Tibial nerve (tissue), 4 donors: ENCODE measurements at regions not wholly inside any gene's neighbourhood (a gene's known extent, or its start where the extent isn't known, plus 50 kb on each side); places are given as distances from the start of the nearest gene placed in this dataset.

Experiments used
- EP300 ChIP-seq, 2 donors: sonication (generic); formaldehyde crosslinking; IDR thresholded peaks; one replicate each; pipeline ENCODE4 v1.6.1; 2017; ENCODE audit warnings: antibody characterized with exemption in 2 of 2, mild to moderate bottlenecking in 1 of 2
- POLR2A ChIP-seq, 2 donors: fragments of 450-650 bp; IDR thresholded peaks; one replicate each; pipeline ENCODE4 v1.6.1; 2017; ENCODE audit warnings: antibody characterized with exemption in 2 of 2, mild to moderate bottlenecking in 2 of 2, moderate library complexity in 2 of 2
- TF ChIP-seq, protein P1 (sequence below), 5 experiments: fragments of 200-600 bp in 3 of 5; fragments of 450-650 bp in 2 of 5; sonication (generic) in 3 of 5; IDR thresholded peaks; one replicate each; pipeline ENCODE4 v1.5.1; 2016 to 2019; ENCODE audit warnings: antibody characterized with exemption in 5 of 5, mild to moderate bottlenecking in 3 of 5, moderate library complexity in 2 of 5

DNA sequence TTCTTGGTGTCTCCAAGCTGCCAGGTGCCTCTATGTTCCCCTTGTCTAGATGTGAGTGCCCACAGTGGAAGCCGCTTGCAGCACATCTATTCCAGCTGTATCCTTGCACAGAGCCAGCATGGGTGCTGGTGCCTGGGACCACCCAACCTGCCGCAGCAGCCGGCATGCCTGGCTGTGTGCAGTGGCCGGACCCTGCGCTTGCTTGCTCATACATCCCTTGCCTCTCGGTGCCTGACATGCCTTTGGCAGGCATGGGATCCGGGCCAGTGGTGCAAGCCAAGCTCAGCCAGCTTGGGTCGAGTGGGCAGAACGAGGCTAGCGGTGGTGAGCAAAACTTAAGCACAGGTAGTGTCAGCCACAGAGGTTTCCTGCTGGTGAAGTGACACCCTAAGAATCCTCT, 355.1 kb downstream of the TLL1 start:
- TF ChIP-seq, protein P1, sequence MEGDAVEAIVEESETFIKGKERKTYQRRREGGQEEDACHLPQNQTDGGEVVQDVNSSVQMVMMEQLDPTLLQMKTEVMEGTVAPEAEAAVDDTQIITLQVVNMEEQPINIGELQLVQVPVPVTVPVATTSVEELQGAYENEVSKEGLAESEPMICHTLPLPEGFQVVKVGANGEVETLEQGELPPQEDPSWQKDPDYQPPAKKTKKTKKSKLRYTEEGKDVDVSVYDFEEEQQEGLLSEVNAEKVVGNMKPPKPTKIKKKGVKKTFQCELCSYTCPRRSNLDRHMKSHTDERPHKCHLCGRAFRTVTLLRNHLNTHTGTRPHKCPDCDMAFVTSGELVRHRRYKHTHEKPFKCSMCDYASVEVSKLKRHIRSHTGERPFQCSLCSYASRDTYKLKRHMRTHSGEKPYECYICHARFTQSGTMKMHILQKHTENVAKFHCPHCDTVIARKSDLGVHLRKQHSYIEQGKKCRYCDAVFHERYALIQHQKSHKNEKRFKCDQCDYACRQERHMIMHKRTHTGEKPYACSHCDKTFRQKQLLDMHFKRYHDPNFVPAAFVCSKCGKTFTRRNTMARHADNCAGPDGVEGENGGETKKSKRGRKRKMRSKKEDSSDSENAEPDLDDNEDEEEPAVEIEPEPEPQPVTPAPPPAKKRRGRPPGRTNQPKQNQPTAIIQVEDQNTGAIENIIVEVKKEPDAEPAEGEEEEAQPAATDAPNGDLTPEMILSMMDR (IDR thresholded peaks at IDR 0.05): no peak
- TF ChIP-seq POLR2A (IDR thresholded peaks at IDR 0.05): no peak
- no peak for TF ChIP-seq EP300 (IDR thresholded peaks at IDR 0.05)
